SK-N-SH treated with all-trans-retinoic acid at 6 μM for 48 hours (cell line): ENCODE measurements at regions not wholly inside any gene's neighbourhood (a gene's known extent, or its start where the extent isn't known, plus 50 kb on each side); places are given as distances from the start of the nearest gene placed in this dataset.

Source experiments
- ATAC-seq: fragments of 200-7000 bp; cut with Tn5 transposase; 3 replicates; pipeline ENCODE4 v1.9.1; 2020; ENCODE audit warnings: mild to moderate bottlenecking, moderate library complexity
- ARNTL ChIP-seq: fragments of 450-650 bp; formaldehyde crosslinking; IDR thresholded peaks from 2 replicates; pipeline ENCODE4 v1.5.0; 2020; ENCODE audit warnings: low read depth, mild to moderate bottlenecking, moderate library complexity, borderline replicate concordance
- BACH2 ChIP-seq: fragments of 250-450 bp; sonication (Bioruptor Pico); IDR thresholded peaks from 2 replicates; pipeline ENCODE4 v1.9.0; 2021; ENCODE audit warnings: mild to moderate bottlenecking, borderline replicate concordance
- CSDC2 ChIP-seq: fragments of 250-450 bp; sonication (Bioruptor Pico); IDR thresholded peaks from 2 replicates; pipeline ENCODE4 v1.5.0; 2020; ENCODE audit warnings: mild to moderate bottlenecking, moderate library complexity
- ESRRG ChIP-seq: fragments of 250-450 bp; sonication (Bioruptor Pico); IDR thresholded peaks from 2 replicates; pipeline ENCODE4 v1.6.1; 2021; ENCODE audit warnings: mild to moderate bottlenecking
- GLIS3 ChIP-seq: fragments of 250-450 bp; sonication (Bioruptor Pico); IDR thresholded peaks from 2 replicates; pipeline ENCODE4 v1.5.0; 2020; ENCODE audit warnings: mild to moderate bottlenecking, moderate library complexity
- ISL1 ChIP-seq: fragments of 250-450 bp; sonication (Bioruptor Pico); IDR thresholded peaks from 2 replicates; pipeline ENCODE4 v2.1.2; 2022; ENCODE audit warnings: mild to moderate bottlenecking, moderate library complexity
- OSR1 ChIP-seq: fragments of 250-450 bp; sonication (Bioruptor Pico); IDR thresholded peaks from 2 replicates; pipeline ENCODE4 v1.8.0; 2022; ENCODE audit warnings: moderate library complexity, mild to moderate bottlenecking, inconsistent platforms
- PPARA ChIP-seq: fragments of 250-450 bp; sonication (Bioruptor Pico); IDR thresholded peaks from 2 replicates; pipeline ENCODE4 v1.5.0; 2020; ENCODE audit warnings: mild to moderate bottlenecking, borderline replicate concordance
- SNAI2 ChIP-seq: fragments of 250-450 bp; sonication (Bioruptor Pico); IDR thresholded peaks from 2 replicates; pipeline ENCODE4 v1.5.0; 2020; ENCODE audit warnings: mild to moderate bottlenecking, moderate library complexity
- TCF4 ChIP-seq: fragments of 250-450 bp; sonication (Bioruptor Pico); IDR thresholded peaks from 2 replicates; pipeline ENCODE4 v1.8.0; 2021; ENCODE audit warnings: mild to moderate bottlenecking, moderate library complexity, borderline replicate concordance
- TOX ChIP-seq: fragments of 250-450 bp; sonication (Bioruptor Pico); IDR thresholded peaks from 2 replicates; pipeline ENCODE4 v1.8.0; 2021; ENCODE audit warnings: mild to moderate bottlenecking, moderate library complexity, borderline replicate concordance
- ZC3H10 ChIP-seq: fragments of 250-450 bp; sonication (Bioruptor Pico); IDR thresholded peaks from 2 replicates; pipeline ENCODE4 v1.5.1; 2021; ENCODE audit warnings: mild to moderate bottlenecking, moderate library complexity
- ZFP30 ChIP-seq: fragments of 450-650 bp; formaldehyde crosslinking; IDR thresholded peaks from 2 replicates; pipeline ENCODE4 v1.5.0; 2022; ENCODE audit warnings: mild to moderate bottlenecking, moderate library complexity
- ZNF565 ChIP-seq: fragments of 450-650 bp; formaldehyde crosslinking; conservative IDR thresholded peaks from 2 replicates; pipeline ENCODE4 v1.5.0; 2020; ENCODE audit warnings: low read depth, mild to moderate bottlenecking, moderate library complexity
- ZNF70 ChIP-seq: fragments of 450-650 bp; formaldehyde crosslinking; IDR thresholded peaks from 2 replicates; pipeline ENCODE4 v1.5.0; 2020; ENCODE audit warnings: mild to moderate bottlenecking, moderate library complexity
- ZNF8 ChIP-seq: fragments of 450-650 bp; formaldehyde crosslinking; IDR thresholded peaks from 2 replicates; pipeline ENCODE4 v1.5.0; 2020; ENCODE audit warnings: mild to moderate bottlenecking, moderate library complexity
- TF ChIP-seq, protein P1 (sequence below): fragments of 250-450 bp; sonication (Bioruptor Pico); IDR thresholded peaks from 2 replicates; pipeline ENCODE4 v1.5.1; 2021; ENCODE audit warnings: mild to moderate bottlenecking, moderate library complexity
- TF ChIP-seq, protein P2 (sequence below): fragments of 250-450 bp; sonication (Bioruptor Pico); IDR thresholded peaks from 2 replicates; pipeline ENCODE4 v1.5.1; 2020; ENCODE audit warnings: low read depth, mild to moderate bottlenecking, moderate library complexity
- TF ChIP-seq, protein P3 (sequence below): fragments of 250-450 bp; sonication (Bioruptor Pico); IDR thresholded peaks from 2 replicates; pipeline ENCODE4 v1.5.0; 2020; ENCODE audit warnings: mild to moderate bottlenecking, moderate library complexity
- TF ChIP-seq, protein P4 (sequence below): fragments of 250-450 bp; sonication (Bioruptor Pico); IDR thresholded peaks from 2 replicates; pipeline ENCODE4 v1.8.0; 2021; ENCODE audit warnings: low read depth, mild to moderate bottlenecking, moderate library complexity, borderline replicate concordance

DNA sequence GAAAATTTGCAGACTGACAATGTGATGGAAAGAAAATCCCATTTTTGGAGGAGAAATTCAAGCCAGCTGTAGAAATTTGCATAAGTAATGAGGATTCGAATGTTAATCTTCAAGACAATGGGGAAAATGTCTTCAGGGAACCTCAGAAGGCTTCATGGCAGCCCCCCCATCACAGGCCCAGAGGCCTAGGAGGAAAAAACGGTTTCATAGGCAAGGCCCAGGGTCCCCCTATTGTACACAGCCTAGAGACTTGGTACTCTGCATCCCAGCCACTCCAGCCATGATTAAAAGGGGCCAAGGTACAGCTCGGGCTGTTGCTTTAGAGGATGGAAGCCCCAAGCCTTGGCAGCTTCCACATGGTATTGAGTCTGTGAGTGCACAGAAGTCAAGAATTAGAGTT lies 303.6 kb upstream of the PCDH7 start:
- ATAC-seq = no peak
- no peak for TF ChIP-seq PPARA
- TF ChIP-seq ARNTL (CRISPR knock-in tag) = no peak
- no peak for TF ChIP-seq OSR1 (CRISPR knock-in tag)
- TF ChIP-seq BACH2 (CRISPR knock-in tag) = no peak
- TF ChIP-seq, protein P1, sequence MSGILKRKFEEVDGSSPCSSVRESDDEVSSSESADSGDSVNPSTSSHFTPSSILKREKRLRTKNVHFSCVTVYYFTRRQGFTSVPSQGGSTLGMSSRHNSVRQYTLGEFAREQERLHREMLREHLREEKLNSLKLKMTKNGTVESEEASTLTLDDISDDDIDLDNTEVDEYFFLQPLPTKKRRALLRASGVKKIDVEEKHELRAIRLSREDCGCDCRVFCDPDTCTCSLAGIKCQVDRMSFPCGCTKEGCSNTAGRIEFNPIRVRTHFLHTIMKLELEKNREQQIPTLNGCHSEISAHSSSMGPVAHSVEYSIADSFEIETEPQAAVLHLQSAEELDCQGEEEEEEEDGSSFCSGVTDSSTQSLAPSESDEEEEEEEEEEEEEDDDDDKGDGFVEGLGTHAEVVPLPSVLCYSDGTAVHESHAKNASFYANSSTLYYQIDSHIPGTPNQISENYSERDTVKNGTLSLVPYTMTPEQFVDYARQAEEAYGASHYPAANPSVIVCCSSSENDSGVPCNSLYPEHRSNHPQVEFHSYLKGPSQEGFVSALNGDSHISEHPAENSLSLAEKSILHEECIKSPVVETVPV (CRISPR knock-in tag) = no peak
- TF ChIP-seq, protein P2, sequence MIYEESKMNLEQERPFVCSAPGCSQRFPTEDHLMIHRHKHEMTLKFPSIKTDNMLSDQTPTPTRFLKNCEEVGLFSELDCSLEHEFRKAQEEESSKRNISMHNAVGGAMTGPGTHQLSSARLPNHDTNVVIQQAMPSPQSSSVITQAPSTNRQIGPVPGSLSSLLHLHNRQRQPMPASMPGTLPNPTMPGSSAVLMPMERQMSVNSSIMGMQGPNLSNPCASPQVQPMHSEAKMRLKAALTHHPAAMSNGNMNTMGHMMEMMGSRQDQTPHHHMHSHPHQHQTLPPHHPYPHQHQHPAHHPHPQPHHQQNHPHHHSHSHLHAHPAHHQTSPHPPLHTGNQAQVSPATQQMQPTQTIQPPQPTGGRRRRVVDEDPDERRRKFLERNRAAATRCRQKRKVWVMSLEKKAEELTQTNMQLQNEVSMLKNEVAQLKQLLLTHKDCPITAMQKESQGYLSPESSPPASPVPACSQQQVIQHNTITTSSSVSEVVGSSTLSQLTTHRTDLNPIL (CRISPR knock-in tag) = no peak
- no peak for TF ChIP-seq CSDC2 (CRISPR knock-in tag)

DNA sequence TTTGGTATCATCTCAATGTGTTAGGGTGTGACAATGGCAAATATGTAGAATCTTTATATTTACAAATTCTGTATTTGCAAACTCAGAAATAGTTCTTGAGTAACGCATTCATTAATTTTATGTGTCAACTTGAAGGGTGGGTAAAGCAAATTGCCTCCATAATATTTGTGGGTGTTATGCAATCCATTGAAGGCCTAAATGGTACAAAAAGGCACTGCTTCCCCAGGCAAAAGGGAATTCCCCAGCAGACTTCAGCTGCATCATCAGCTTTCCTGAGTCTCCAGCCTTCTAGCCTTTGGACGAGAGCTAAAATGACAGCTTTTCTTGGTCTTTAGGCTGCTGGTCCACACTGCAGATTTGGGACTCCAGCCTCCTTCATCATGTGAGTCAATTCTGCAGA lies 292.2 kb upstream of the PCDH7 start:
- no peak for ATAC-seq
- TF ChIP-seq, protein P3, sequence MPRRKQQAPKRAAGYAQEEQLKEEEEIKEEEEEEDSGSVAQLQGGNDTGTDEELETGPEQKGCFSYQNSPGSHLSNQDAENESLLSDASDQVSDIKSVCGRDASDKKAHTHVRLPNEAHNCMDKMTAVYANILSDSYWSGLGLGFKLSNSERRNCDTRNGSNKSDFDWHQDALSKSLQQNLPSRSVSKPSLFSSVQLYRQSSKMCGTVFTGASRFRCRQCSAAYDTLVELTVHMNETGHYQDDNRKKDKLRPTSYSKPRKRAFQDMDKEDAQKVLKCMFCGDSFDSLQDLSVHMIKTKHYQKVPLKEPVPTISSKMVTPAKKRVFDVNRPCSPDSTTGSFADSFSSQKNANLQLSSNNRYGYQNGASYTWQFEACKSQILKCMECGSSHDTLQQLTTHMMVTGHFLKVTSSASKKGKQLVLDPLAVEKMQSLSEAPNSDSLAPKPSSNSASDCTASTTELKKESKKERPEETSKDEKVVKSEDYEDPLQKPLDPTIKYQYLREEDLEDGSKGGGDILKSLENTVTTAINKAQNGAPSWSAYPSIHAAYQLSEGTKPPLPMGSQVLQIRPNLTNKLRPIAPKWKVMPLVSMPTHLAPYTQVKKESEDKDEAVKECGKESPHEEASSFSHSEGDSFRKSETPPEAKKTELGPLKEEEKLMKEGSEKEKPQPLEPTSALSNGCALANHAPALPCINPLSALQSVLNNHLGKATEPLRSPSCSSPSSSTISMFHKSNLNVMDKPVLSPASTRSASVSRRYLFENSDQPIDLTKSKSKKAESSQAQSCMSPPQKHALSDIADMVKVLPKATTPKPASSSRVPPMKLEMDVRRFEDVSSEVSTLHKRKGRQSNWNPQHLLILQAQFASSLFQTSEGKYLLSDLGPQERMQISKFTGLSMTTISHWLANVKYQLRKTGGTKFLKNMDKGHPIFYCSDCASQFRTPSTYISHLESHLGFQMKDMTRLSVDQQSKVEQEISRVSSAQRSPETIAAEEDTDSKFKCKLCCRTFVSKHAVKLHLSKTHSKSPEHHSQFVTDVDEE (CRISPR knock-in tag) = no peak
- no peak for TF ChIP-seq ZFP30
- TF ChIP-seq TCF4 (CRISPR knock-in tag) = no peak
- no peak for TF ChIP-seq ISL1 (CRISPR knock-in tag)
- TF ChIP-seq, protein P4, sequence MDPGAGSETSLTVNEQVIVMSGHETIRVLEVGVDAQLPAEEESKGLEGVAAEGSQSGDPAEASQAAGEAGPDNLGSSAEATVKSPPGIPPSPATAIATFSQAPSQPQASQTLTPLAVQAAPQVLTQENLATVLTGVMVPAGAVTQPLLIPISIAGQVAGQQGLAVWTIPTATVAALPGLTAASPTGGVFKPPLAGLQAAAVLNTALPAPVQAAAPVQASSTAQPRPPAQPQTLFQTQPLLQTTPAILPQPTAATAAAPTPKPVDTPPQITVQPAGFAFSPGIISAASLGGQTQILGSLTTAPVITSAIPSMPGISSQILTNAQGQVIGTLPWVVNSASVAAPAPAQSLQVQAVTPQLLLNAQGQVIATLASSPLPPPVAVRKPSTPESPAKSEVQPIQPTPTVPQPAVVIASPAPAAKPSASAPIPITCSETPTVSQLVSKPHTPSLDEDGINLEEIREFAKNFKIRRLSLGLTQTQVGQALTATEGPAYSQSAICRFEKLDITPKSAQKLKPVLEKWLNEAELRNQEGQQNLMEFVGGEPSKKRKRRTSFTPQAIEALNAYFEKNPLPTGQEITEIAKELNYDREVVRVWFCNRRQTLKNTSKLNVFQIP (CRISPR knock-in tag) = no peak
- no peak for TF ChIP-seq ZC3H10
- TF ChIP-seq OSR1 (CRISPR knock-in tag) = no peak
- TF ChIP-seq ZNF8 (CRISPR knock-in tag) = no peak
- TF ChIP-seq, all 23 proteins: peak for 0

DNA sequence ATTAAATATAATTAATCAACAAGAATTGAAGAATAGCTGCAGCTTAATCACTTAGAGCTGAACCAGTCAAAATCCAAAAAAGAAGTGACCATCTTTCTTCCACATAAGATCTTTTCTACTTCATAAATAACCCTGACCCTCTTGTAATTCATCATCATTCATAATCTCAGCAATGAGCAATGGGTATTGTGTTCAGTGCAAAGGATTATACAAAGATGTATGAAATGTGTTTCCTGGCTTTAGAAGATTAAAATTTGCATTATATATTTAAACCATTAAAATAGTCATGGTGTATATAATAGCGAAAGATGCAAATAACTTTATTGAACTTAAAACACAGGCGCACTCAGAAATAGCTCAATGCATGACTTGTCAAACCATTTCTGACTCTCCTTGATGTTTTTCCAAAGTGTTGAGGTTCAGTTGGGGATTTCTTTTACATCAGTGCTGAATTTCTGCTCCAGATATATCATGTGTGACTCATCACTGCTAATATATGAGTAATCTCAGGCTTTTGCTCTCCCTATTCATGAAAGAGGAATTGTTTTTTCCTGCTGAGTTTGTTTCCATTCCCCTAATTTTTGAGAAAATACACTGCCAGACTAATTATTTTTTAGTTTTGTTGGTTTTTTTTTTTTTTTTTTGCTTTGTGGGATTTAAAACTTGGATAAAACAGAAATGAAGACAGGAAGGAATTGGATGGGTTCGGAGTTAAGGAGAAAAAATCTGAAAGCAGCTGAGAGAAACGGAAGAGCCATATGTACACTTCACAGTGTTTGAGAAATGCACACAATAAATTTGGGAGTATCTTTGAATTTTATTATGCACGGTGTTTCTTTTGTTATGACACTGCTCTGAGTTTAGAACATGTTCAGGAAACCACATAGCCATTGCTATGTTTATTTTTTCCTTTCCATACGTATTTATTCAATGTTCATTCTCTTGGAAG lies 290.1 kb upstream of the PCDH7 start:
- peak; percentile 84 for ATAC-seq
- no peak for TF ChIP-seq TOX (CRISPR knock-in tag)
- TF ChIP-seq ZFP30 = no peak
- no peak for TF ChIP-seq SNAI2 (CRISPR knock-in tag)

DNA sequence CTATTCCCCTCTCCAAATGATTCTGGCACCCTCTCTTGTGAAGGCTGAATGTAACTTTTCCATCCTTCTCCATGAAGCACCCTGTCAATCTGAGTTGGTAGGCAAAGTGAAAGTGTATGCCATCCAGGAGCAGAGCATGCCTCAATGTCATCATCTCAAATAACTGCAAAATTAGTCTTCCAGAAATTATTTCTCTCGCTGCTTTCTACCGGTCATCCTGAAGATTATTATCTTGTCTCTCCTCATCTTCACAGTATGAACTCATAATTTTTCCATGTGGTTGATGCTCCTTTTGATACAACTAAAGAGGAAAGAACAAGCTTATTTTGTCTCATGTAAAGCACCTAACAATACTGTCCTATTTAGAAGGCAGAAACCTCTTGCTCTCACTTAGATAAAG lies 285.5 kb upstream of the PCDH7 start:
- ATAC-seq = no peak
- TF ChIP-seq TCF4 (CRISPR knock-in tag) (no peak), ZNF565 (CRISPR knock-in tag) (no peak), ZNF70 (no peak), ESRRG (no peak), ZC3H10 (no peak), ISL1 (CRISPR knock-in tag) (no peak), TOX (CRISPR knock-in tag) (no peak), OSR1 (CRISPR knock-in tag) (no peak), PPARA (no peak), GLIS3 (no peak), BACH2 (CRISPR knock-in tag) (no peak), ZFP30 (no peak)
- TF ChIP-seq, protein P3 (CRISPR knock-in tag) = no peak
- TF ChIP-seq, protein P4 (CRISPR knock-in tag) = no peak
- TF ChIP-seq, protein P1 (CRISPR knock-in tag) = no peak
